ENCODE measurements at regions not wholly inside any gene's neighbourhood (a gene's known extent, or its start where the extent isn't known, plus 50 kb on each side); places are given as distances from the start of the nearest gene placed in this dataset.

GRCh38 chr4:136847881-136848621 lies 684.2 kb downstream of the PCDH18 start:
- TF ChIP-seq, protein P1, sequence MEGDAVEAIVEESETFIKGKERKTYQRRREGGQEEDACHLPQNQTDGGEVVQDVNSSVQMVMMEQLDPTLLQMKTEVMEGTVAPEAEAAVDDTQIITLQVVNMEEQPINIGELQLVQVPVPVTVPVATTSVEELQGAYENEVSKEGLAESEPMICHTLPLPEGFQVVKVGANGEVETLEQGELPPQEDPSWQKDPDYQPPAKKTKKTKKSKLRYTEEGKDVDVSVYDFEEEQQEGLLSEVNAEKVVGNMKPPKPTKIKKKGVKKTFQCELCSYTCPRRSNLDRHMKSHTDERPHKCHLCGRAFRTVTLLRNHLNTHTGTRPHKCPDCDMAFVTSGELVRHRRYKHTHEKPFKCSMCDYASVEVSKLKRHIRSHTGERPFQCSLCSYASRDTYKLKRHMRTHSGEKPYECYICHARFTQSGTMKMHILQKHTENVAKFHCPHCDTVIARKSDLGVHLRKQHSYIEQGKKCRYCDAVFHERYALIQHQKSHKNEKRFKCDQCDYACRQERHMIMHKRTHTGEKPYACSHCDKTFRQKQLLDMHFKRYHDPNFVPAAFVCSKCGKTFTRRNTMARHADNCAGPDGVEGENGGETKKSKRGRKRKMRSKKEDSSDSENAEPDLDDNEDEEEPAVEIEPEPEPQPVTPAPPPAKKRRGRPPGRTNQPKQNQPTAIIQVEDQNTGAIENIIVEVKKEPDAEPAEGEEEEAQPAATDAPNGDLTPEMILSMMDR (IDR thresholded peaks at IDR 0.05), result no peak
- no peak for TF ChIP-seq EZH2 (IDR thresholded peaks at IDR 0.05)
